Neural cell (in vitro differentiated cells): ENCODE measurements at regions not wholly inside any gene's neighbourhood (a gene's known extent, or its start where the extent isn't known, plus 50 kb on each side); places are given as distances from the start of the nearest gene placed in this dataset.

ENCODE experiments used
- H2AFZ ChIP-seq: fragments of 200-600, 300-800 bp; sonication (generic), shearing (Covaris generic); 2 replicates; pipeline ENCODE4 v1.6.0; 2014; ENCODE audit warnings: low read depth, mild to moderate bottlenecking, antibody characterized with exemption, low read length, moderate library complexity
- H3F3A ChIP-seq: fragments of 200-600 bp; shearing (Covaris generic); 2 replicates; pipeline ENCODE4 v1.6.1; 2016; ENCODE audit warnings: mild to moderate bottlenecking, moderate library complexity, mixed read lengths, antibody characterized with exemption, low read length; ENCODE audit not compliant: insufficient read depth, poor library complexity, severe bottlenecking
- H3K27ac ChIP-seq: fragments of 200-600, 300-800 bp; sonication (generic), shearing (Covaris generic); 2 replicates; pipeline ENCODE4 v1.5.1; 2014; ENCODE audit warnings: mild to moderate bottlenecking, low read length, moderate library complexity
- H3K27me3 ChIP-seq: fragments of 300-800, 200-600 bp; sonication (generic), shearing (Covaris generic); 2 replicates; pipeline ENCODE4 v1.6.0; 2014; ENCODE audit warnings: mild to moderate bottlenecking, low read depth, low read length, moderate library complexity; ENCODE audit not compliant: insufficient read depth
- H3K36me3 ChIP-seq: fragments of 300-800, 200-600 bp; sonication (generic), shearing (Covaris generic); 2 replicates; pipeline ENCODE4 v1.5.1; 2014; ENCODE audit warnings: mild to moderate bottlenecking, antibody characterized with exemption, low read length, moderate library complexity; ENCODE audit not compliant: insufficient read depth
- H3K4me2 ChIP-seq: fragments of 300-800, 200-600 bp; sonication (generic), shearing (Covaris generic); 2 replicates; pipeline ENCODE4 v1.6.0; 2014; ENCODE audit warnings: mild to moderate bottlenecking, low read length
- H3K4me3 ChIP-seq: fragments of 300-800, 200-600 bp; sonication (generic), shearing (Covaris generic); 2 replicates; pipeline ENCODE4 v1.5.1; 2014; ENCODE audit warnings: mild to moderate bottlenecking, low read length, moderate library complexity
- H3K79me2 ChIP-seq: fragments of 200-600 bp; shearing (Covaris generic); replicated peaks from 2 replicates; pipeline ENCODE4 v1.6.0; 2014; ENCODE audit warnings: mild to moderate bottlenecking, low read length, moderate library complexity; ENCODE audit not compliant: insufficient read depth
- H3K9ac ChIP-seq: fragments of 300-800, 200-600 bp; sonication (generic), shearing (Covaris generic); 2 replicates; pipeline ENCODE4 v1.6.1; 2016; ENCODE audit warnings: mild to moderate bottlenecking, low read length, mixed read lengths
- H3K9me2 ChIP-seq: fragments of 200-600 bp; shearing (Covaris generic); 2 replicates; pipeline ENCODE4 v1.6.1; 2016; ENCODE audit warnings: mild to moderate bottlenecking, low read length, mixed read lengths; ENCODE audit not compliant: insufficient read depth
- H3K9me3 ChIP-seq: fragments of 200-600, 300-800 bp; sonication (generic), shearing (Covaris generic); 2 replicates; pipeline ENCODE4 v1.6.1; 2016; ENCODE audit warnings: mild to moderate bottlenecking, mixed run types, low read length, moderate library complexity, mixed read lengths
- H4K20me1 ChIP-seq: fragments of 200-600 bp; shearing (Covaris generic); 2 replicates; pipeline ENCODE4 v1.6.1; 2016; ENCODE audit warnings: mild to moderate bottlenecking, mixed run types; ENCODE audit not compliant: insufficient read depth
- CTCF ChIP-seq: fragments of 450-650 bp; IDR thresholded peaks from 2 replicates; pipeline ENCODE4 v1.5.1; 2014; ENCODE audit warnings: antibody characterized with exemption, mild to moderate bottlenecking, moderate library complexity; ENCODE audit not compliant: poor library complexity, severe bottlenecking
- EP300 ChIP-seq: fragments of 450-650 bp; conservative IDR thresholded peaks from 2 replicates; pipeline ENCODE4 v1.6.1; 2014; ENCODE audit warnings: antibody characterized with exemption, mild to moderate bottlenecking, moderate library complexity; ENCODE audit not compliant: poor library complexity, severe bottlenecking
- EZH2 ChIP-seq: fragments of 200-600, 300-800 bp; shearing (Covaris generic), sonication (generic); IDR thresholded peaks from 2 replicates; pipeline ENCODE4 v1.6.1; 2014; ENCODE audit warnings: antibody characterized with exemption, low read length, borderline replicate concordance, mild to moderate bottlenecking; ENCODE audit not compliant: insufficient read depth, poor library complexity, severe bottlenecking
- MXI1 ChIP-seq: fragments of 450-650 bp; conservative IDR thresholded peaks from 2 replicates; pipeline ENCODE4 v1.6.1; 2014; ENCODE audit warnings: antibody characterized with exemption, mild to moderate bottlenecking; ENCODE audit not compliant: poor library complexity, severe bottlenecking
- POLR2AphosphoS5 ChIP-seq: IDR thresholded peaks from 2 replicates; pipeline ENCODE4 v1.6.1; 2012
- RAD21 ChIP-seq: fragments of 450-650 bp; conservative IDR thresholded peaks from 2 replicates; pipeline ENCODE4 v1.6.1; 2014; ENCODE audit warnings: antibody characterized with exemption, mild to moderate bottlenecking, moderate library complexity
- REST ChIP-seq: IDR thresholded peaks from 2 replicates; pipeline ENCODE4 v1.6.1; 2012; ENCODE audit warnings: borderline replicate concordance
- SMC3 ChIP-seq: fragments of 450-650 bp; conservative IDR thresholded peaks from 2 replicates; pipeline ENCODE4 v1.6.1; 2014; ENCODE audit warnings: antibody characterized with exemption, mild to moderate bottlenecking, moderate library complexity; ENCODE audit not compliant: poor library complexity
- TAF1 ChIP-seq: IDR thresholded peaks from 2 replicates; pipeline ENCODE4 v1.6.1; 2012; ENCODE audit warnings: low read depth

GRCh38 chr12:105765053-105766014 lies 373.4 kb downstream of the NUAK1 start:
- no peak overlapping the region for H3K4me2 ChIP-seq
- no peaks in the 10 kb centered on the region for H3K9me2 ChIP-seq
- no peak overlapping the region for H3K4me3 ChIP-seq
- no peaks in the 10 kb centered on the region for H3F3A ChIP-seq
- no peaks in the 10 kb centered on the region for H3K9me3 ChIP-seq
- H3K79me2 ChIP-seq, result no peaks in the 10 kb centered on the region
- H4K20me1 ChIP-seq, result no peaks in the 10 kb centered on the region
- no peaks in the 10 kb centered on the region for H3K27me3 ChIP-seq
- H3K36me3 ChIP-seq, result no peaks in the 10 kb centered on the region
- no peak overlapping the region for H3K27ac ChIP-seq
- TF ChIP-seq REST, result no peak
- TF ChIP-seq EP300, result no peak
- TF ChIP-seq RAD21, result no peak
- no peak for TF ChIP-seq MXI1
- no peak for TF ChIP-seq EZH2
- TF ChIP-seq SMC3, result no peak
- no peak for TF ChIP-seq TAF1
- no peak for TF ChIP-seq CTCF
- no peak for TF ChIP-seq POLR2AphosphoS5
- H2AFZ ChIP-seq, result no peak overlapping the region
- no peak overlapping the region for H3K9ac ChIP-seq

- H3K9me2 ChIP-seq, result no peaks in the 10 kb centered on the region
- H3K79me2 ChIP-seq, result no peaks in the 10 kb centered on the region
- H3F3A ChIP-seq, result no peaks in the 10 kb centered on the region
- no peak overlapping the region for H3K4me2 ChIP-seq
- H2AFZ ChIP-seq, result no peak overlapping the region
- H3K4me3 ChIP-seq, result no peak overlapping the region
- no peak overlapping the region for H3K9ac ChIP-seq
- no peaks in the 10 kb centered on the region for H3K9me3 ChIP-seq
- TF ChIP-seq EP300 (no peak), MXI1 (no peak), REST (no peak), POLR2AphosphoS5 (no peak), CTCF (no peak), RAD21 (no peak), EZH2 (no peak), TAF1 (no peak), SMC3 (no peak)
- no peaks in the 10 kb centered on the region for H3K27me3 ChIP-seq
- no peak overlapping the region for H3K27ac ChIP-seq
- no peaks in the 10 kb centered on the region for H3K36me3 ChIP-seq
- H4K20me1 ChIP-seq, result no peaks in the 10 kb centered on the region
These were observed 372.7 kb downstream of the NUAK1 start for GRCh38 chr12:105766029-105766428.
